ENCODE measurements at regions not wholly inside any gene's neighbourhood (a gene's known extent, or its start where the extent isn't known, plus 50 kb on each side); places are given as distances from the start of the nearest gene placed in this dataset.

GRCh38 chr9:8088477-8088876 lies 288.9 kb upstream of the DMAC1 start:
- Histone ChIP-seq H3T11ph (ENCODE audit: low read length) (no peak overlapping the region), H2BK5ac (ENCODE audit: insufficient read length, low read length) (no peak overlapping the region), H2BK12ac (ENCODE audit: insufficient read length, low read depth, low read length) (no peak overlapping the region), H2AK5ac (ENCODE audit: insufficient read length, low read length) (no peak overlapping the region), H3K79me2 (ENCODE audit: insufficient read depth, low read length) (no peaks in the 10 kb centered on the region), H2BK20ac (ENCODE audit: low read depth, low read length, poor library complexity, severe bottlenecking) (no peak overlapping the region), H2AFZ (ENCODE audit: low read length) (no peak overlapping the region), H3K23ac (ENCODE audit: insufficient read length, low read depth, low read length) (no peak overlapping the region), H3K4ac (ENCODE audit: low read depth, low read length) (no peak overlapping the region), H3K27me3 (ENCODE audit: insufficient read depth, low read length) (no peaks in the 10 kb centered on the region), H3K9ac (ENCODE audit: extremely low read depth, insufficient read length, low read length) (no peak overlapping the region), H4K8ac (replicated peaks; ENCODE audit: insufficient read length, low read depth, low read length) (no peak overlapping the region), H3K18ac (ENCODE audit: insufficient read length, low read depth, low read length) (no peak overlapping the region), H3K14ac (ENCODE audit: insufficient read depth, low read length) (no peak overlapping the region), H4K91ac (ENCODE audit: insufficient read length, low read depth, low read length) (no peak overlapping the region), H3K56ac (ENCODE audit: insufficient read length, low read depth, low read length) (no peak overlapping the region), H3K4me1 (ENCODE audit: insufficient read depth, low read length) (peaks cover 3% of the 10 kb centered on the region; the same call in 1 of the 2 replicates), H3K79me1 (ENCODE audit: insufficient read depth, low read depth, low read length, poor library complexity, severe bottlenecking) (no peaks in the 10 kb centered on the region), H3K27ac (ENCODE audit: insufficient read length, low read depth, low read length) (no peak overlapping the region), H4K20me1 (ENCODE audit: control insufficient read depth, insufficient read depth, insufficient read length) (no peaks in the 10 kb centered on the region), H2BK15ac (ENCODE audit: low read depth, low read length) (no peak overlapping the region), H3K9me3 (ENCODE audit: control insufficient read depth, low read depth, low read length) (no peaks in the 10 kb centered on the region), H3K23me2 (ENCODE audit: insufficient read length, low read depth, low read length, poor library complexity, severe bottlenecking) (no peaks in the 10 kb centered on the region), H3K4me2 (ENCODE audit: insufficient read depth, insufficient read length, low read length) (no peak overlapping the region), H2BK120ac (ENCODE audit: low read depth, low read length, poor library complexity, severe bottlenecking) (no peak overlapping the region), H4K5ac (ENCODE audit: insufficient read length, low read depth, low read length) (no peak overlapping the region)
- peaks cover 0 to 4% of the 10 kb centered on the region in 2 experiments; a peak in 1 of 4 replicates for H3K4me1 Mint-ChIP-seq
- no peak overlapping the region for H3K4me3 Mint-ChIP-seq
- H3K9me3 Mint-ChIP-seq, result no peaks in the 10 kb centered on the region
- no peak for DNase-seq
- H3K27me3 Mint-ChIP-seq (ENCODE audit: low read depth), result no peaks in the 10 kb centered on the region
- TF ChIP-seq, protein P1, sequence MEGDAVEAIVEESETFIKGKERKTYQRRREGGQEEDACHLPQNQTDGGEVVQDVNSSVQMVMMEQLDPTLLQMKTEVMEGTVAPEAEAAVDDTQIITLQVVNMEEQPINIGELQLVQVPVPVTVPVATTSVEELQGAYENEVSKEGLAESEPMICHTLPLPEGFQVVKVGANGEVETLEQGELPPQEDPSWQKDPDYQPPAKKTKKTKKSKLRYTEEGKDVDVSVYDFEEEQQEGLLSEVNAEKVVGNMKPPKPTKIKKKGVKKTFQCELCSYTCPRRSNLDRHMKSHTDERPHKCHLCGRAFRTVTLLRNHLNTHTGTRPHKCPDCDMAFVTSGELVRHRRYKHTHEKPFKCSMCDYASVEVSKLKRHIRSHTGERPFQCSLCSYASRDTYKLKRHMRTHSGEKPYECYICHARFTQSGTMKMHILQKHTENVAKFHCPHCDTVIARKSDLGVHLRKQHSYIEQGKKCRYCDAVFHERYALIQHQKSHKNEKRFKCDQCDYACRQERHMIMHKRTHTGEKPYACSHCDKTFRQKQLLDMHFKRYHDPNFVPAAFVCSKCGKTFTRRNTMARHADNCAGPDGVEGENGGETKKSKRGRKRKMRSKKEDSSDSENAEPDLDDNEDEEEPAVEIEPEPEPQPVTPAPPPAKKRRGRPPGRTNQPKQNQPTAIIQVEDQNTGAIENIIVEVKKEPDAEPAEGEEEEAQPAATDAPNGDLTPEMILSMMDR (conservative IDR thresholded peaks at IDR 0.05), result no peak
- H3K36me3 Mint-ChIP-seq (ENCODE audit: insufficient read depth in 1 of 3, low read depth in 3 of 3), result no peaks in the 10 kb centered on the region; a peak in 1 of 7 replicates
- H3K27ac Mint-ChIP-seq, result no peak overlapping the region

All from H9 (cell line).